ENCODE measurements at regions not wholly inside any gene's neighbourhood (a gene's known extent, or its start where the extent isn't known, plus 50 kb on each side); places are given as distances from the start of the nearest gene placed in this dataset.
"Not testable (repeated sequence)": the region's sequence is repeated elsewhere in the genome, so short reads cannot be mapped to it uniquely, and the experiment has no call there.

- TF ChIP-seq POLR2A, CTCF (IDR thresholded peaks at IDR 0.05): not testable (repeated sequence)
These were observed 983.9 kb upstream of the NDST4 start for GRCh38 chr4:116097353-116097752.

All from heart left ventricle (tissue), 13 donors.